ENCODE measurements at regions not wholly inside any gene's neighbourhood (a gene's known extent, or its start where the extent isn't known, plus 50 kb on each side); places are given as distances from the start of the nearest gene placed in this dataset.

GRCh38 chr11:26162291-26162690 lies 169.6 kb upstream of the ANO3 start:
- no peak overlapping the region for H3K4me3 ChIP-seq (ENCODE audit: low read depth in 2 of 2, low read length in 2 of 2)
- BruUV-seq (replicated peaks), result no TSS peak
- no peak overlapping the region for H3K27ac ChIP-seq (ENCODE audit: low read length)
- ATAC-seq, result no peak
- no peaks in the 10 kb centered on the region for H3K27me3 ChIP-seq (ENCODE audit: control insufficient read depth, insufficient read depth, low read length)
- H3K9me3 ChIP-seq (ENCODE audit: control insufficient read depth, insufficient read depth, low read depth, low read length), result no peaks in the 10 kb centered on the region
- no peaks in the 10 kb centered on the region for H3K36me3 ChIP-seq (ENCODE audit: control insufficient read depth, insufficient read depth, low read length)
- TF ChIP-seq SIN3A (IDR thresholded peaks at IDR 0.05; ENCODE audit: borderline replicate concordance, insufficient read depth, low read depth, low read length) (no peak), REST (IDR thresholded peaks at IDR 0.05; ENCODE audit: insufficient read depth in 1 of 2, low read depth in 2 of 2, low read length in 1 of 2) (no peak), CTCF (IDR thresholded peaks at IDR 0.05) (no peak), TCF7L2 (IDR thresholded peaks at IDR 0.05; ENCODE audit: low read depth, low read length) (no peak), POLR2AphosphoS5 (IDR thresholded peaks at IDR 0.05; ENCODE audit: low read depth, low read length) (no peak)
- H3K4me1 ChIP-seq (ENCODE audit: control insufficient read depth, insufficient read depth, low read length), result no peaks in the 10 kb centered on the region
- POLR2A ChIA-PET, result no interaction called here
- DNase-seq (ENCODE audit: low read depth, low spot score), result no peak
- in situ Hi-C loops (cut with HindIII; ENCODE audit: low pct_unique_long_range_greater_than_20kb, low sequenced_read_pairs), result no loop called here
- CTCF ChIA-PET, result no interaction called here
- intact Hi-C loops (cut with micrococcal nuclease; ENCODE audit: unreplicated experiment), result no loop called here

GRCh38 chr11:26186389-26186788 lies 145.5 kb upstream of the ANO3 start:
- POLR2A ChIA-PET, result no interaction called here
- Histone ChIP-seq H3K36me3 (ENCODE audit: control insufficient read depth, insufficient read depth, low read length) (no peaks in the 10 kb centered on the region), H3K9me3 (ENCODE audit: control insufficient read depth, insufficient read depth, low read depth, low read length) (no peaks in the 10 kb centered on the region), H3K27ac (ENCODE audit: low read length) (no peak overlapping the region), H3K4me3 (ENCODE audit: low read depth in 2 of 2, low read length in 2 of 2) (no peak overlapping the region), H3K4me1 (ENCODE audit: control insufficient read depth, insufficient read depth, low read length) (no peaks in the 10 kb centered on the region), H3K27me3 (ENCODE audit: control insufficient read depth, insufficient read depth, low read length) (no peaks in the 10 kb centered on the region)
- in situ Hi-C loops (cut with HindIII; ENCODE audit: low pct_unique_long_range_greater_than_20kb, low sequenced_read_pairs) (no loop called here), intact Hi-C loops (cut with micrococcal nuclease; ENCODE audit: unreplicated experiment) (no loop called here)
- TF ChIP-seq CTCF (IDR thresholded peaks at IDR 0.05), result no peak
- no peak for TF ChIP-seq TCF7L2 (IDR thresholded peaks at IDR 0.05; ENCODE audit: low read depth, low read length)
- TF ChIP-seq REST (IDR thresholded peaks at IDR 0.05; ENCODE audit: insufficient read depth in 1 of 2, low read depth in 2 of 2, low read length in 1 of 2), result no peak
- no peak for TF ChIP-seq POLR2AphosphoS5 (IDR thresholded peaks at IDR 0.05; ENCODE audit: low read depth, low read length)
- no peak for TF ChIP-seq SIN3A (IDR thresholded peaks at IDR 0.05; ENCODE audit: borderline replicate concordance, insufficient read depth, low read depth, low read length)
- DNase-seq (ENCODE audit: low read depth, low spot score), result no peak
- BruUV-seq (replicated peaks), result no TSS peak
- CTCF ChIA-PET, result no interaction called here
- ATAC-seq, result no peak
